ENCODE measurements at regions not wholly inside any gene's neighbourhood (a gene's known extent, or its start where the extent isn't known, plus 50 kb on each side); places are given as distances from the start of the nearest gene placed in this dataset.
"Not testable (repeated sequence)": the region's sequence is repeated elsewhere in the genome, so short reads cannot be mapped to it uniquely, and the experiment has no call there.

- not testable (repeated sequence) for TF ChIP-seq ZNF331 (CRISPR knock-in tag; IDR thresholded peaks at IDR 0.05; ENCODE audit: low read depth); CTCF (conservative IDR thresholded peaks at IDR 0.05; ENCODE audit: low read depth in 2 of 2); STAT1 (IDR thresholded peaks at IDR 0.05; ENCODE audit: unreplicated experiment); EZH2 (IDR thresholded peaks at IDR 0.05; ENCODE audit: low read depth, unreplicated experiment); ETS1 (IDR thresholded peaks at IDR 0.05); POLR2AphosphoS5 (IDR thresholded peaks at IDR 0.05; ENCODE audit: low read depth); EZH2phosphoT487 (IDR thresholded peaks at IDR 0.05; ENCODE audit: unreplicated experiment); NANOG (IDR thresholded peaks at IDR 0.05; ENCODE audit: borderline replicate concordance); REST (IDR thresholded peaks at IDR 0.05; ENCODE audit: unreplicated experiment); JUNB (IDR thresholded peaks at IDR 0.05; ENCODE audit: unreplicated experiment); ZNF114 (CRISPR knock-in tag; IDR thresholded peaks at IDR 0.05); CREB1 (CRISPR knock-in tag; IDR thresholded peaks at IDR 0.05; ENCODE audit: low read depth)
Measured at GRCh38 chr13:63218596-63218995, 1802.9 kb upstream of the PCDH20 start.

All from GM23338 (cell line).